VCaP (cell line): ENCODE measurements at regions not wholly inside any gene's neighbourhood (a gene's known extent, or its start where the extent isn't known, plus 50 kb on each side); places are given as distances from the start of the nearest gene placed in this dataset.
"Not testable (repeated sequence)": the region's sequence is repeated elsewhere in the genome, so short reads cannot be mapped to it uniquely, and the experiment has no call there.

Experiments used
- H3K27ac ChIP-seq: fragments of 450-650 bp; 2 replicates; pipeline ENCODE4 v1.5.1; 2017
- CTCF ChIP-seq: fragments of 450-650 bp; conservative IDR thresholded peaks from 2 replicates; pipeline ENCODE4 v1.5.1; 2017; ENCODE audit warnings: mild to moderate bottlenecking, moderate library complexity

- H3K27ac ChIP-seq: no peak overlapping the region
- no peak for TF ChIP-seq CTCF
Observed at GRCh38 chr2:14761118-14761517, 128.6 kb downstream of the LRATD1 start.

- no peak overlapping the region for H3K27ac ChIP-seq
- TF ChIP-seq CTCF: no peak
Observed at GRCh38 chr2:14773696-14774095, 141.2 kb downstream of the LRATD1 start.

GRCh38 chr2:14774436-14774968 lies 142.0 kb downstream of the LRATD1 start:
- no peak for TF ChIP-seq CTCF
- no peak overlapping the region for H3K27ac ChIP-seq

- no peak overlapping the region for H3K27ac ChIP-seq
- no peak for TF ChIP-seq CTCF
Observed at GRCh38 chr2:14776216-14776615, 143.7 kb downstream of the LRATD1 start.

- no peak for TF ChIP-seq CTCF
- H3K27ac ChIP-seq: no peak overlapping the region
Observed at GRCh38 chr2:14778015-14778414, 145.5 kb downstream of the LRATD1 start.

GRCh38 chr2:14779252-14779651 lies 146.7 kb downstream of the LRATD1 start:
- TF ChIP-seq CTCF: no peak
- peak overlapping the region; percentile 98 for H3K27ac ChIP-seq

- H3K27ac ChIP-seq: peak overlapping the region; percentile 98
Observed at GRCh38 chr2:14781142-14781541, 148.6 kb downstream of the LRATD1 start.

GRCh38 chr2:14788814-14789213 lies 156.3 kb downstream of the LRATD1 start:
- H3K27ac ChIP-seq: not testable (repeated sequence)

More at GRCh38 chr2:14781142-14781541, 148.6 kb downstream of the LRATD1 start:
- TF ChIP-seq CTCF: no peak
